MM.1S (cell line): ENCODE measurements at regions not wholly inside any gene's neighbourhood (a gene's known extent, or its start where the extent isn't known, plus 50 kb on each side); places are given as distances from the start of the nearest gene placed in this dataset.

Experiments
- DNase-seq: peaks from one replicate; pipeline ENCODE4 v3.0.0-alpha.2; 2015
- H2AFZ ChIP-seq: fragments of 300-600 bp; sonication (generic); 2 replicates; pipeline ENCODE4 v1.6.0; 2016; ENCODE audit warnings: antibody characterized with exemption, low read length
- H3F3A ChIP-seq: fragments of 300-600 bp; sonication (generic); 2 replicates; pipeline ENCODE4 v1.6.1; 2016; ENCODE audit warnings: mild to moderate bottlenecking, antibody characterized with exemption, low read length, moderate library complexity, mixed read lengths; ENCODE audit not compliant: insufficient read depth
- H3K27ac ChIP-seq: fragments of 300-600 bp; sonication (generic); 2 replicates; pipeline ENCODE4 v1.5.1; 2016; ENCODE audit warnings: mild to moderate bottlenecking, low read length
- H3K27me3 ChIP-seq: fragments of 300-600 bp; sonication (generic); replicated peaks from 2 replicates; pipeline ENCODE4 v1.6.0; 2016; ENCODE audit warnings: low read length; ENCODE audit not compliant: insufficient read depth
- H3K36me3 ChIP-seq: fragments of 300-600 bp; sonication (generic); replicated peaks from 2 replicates; pipeline ENCODE4 v1.6.1; 2016; ENCODE audit warnings: mild to moderate bottlenecking, low read length, mixed read lengths; ENCODE audit not compliant: insufficient read depth
- H3K4me1 ChIP-seq: fragments of 300-600 bp; sonication (generic); 2 replicates; pipeline ENCODE4 v1.6.1; 2016; ENCODE audit warnings: low read length, mixed read lengths
- H3K4me2 ChIP-seq: fragments of 300-600 bp; sonication (generic); 2 replicates; pipeline ENCODE4 v1.6.0; 2016; ENCODE audit warnings: low read depth, low read length
- H3K4me3 ChIP-seq: fragments of 300-600 bp; sonication (generic); 2 replicates; pipeline ENCODE4 v1.5.1; 2016; ENCODE audit warnings: low read length, mixed read lengths
- H3K79me2 ChIP-seq: fragments of 300-600 bp; sonication (generic); 2 replicates; pipeline ENCODE4 v1.6.1; 2016; ENCODE audit warnings: mixed run types, low read length, mixed read lengths
- H3K9ac ChIP-seq: fragments of 300-600 bp; sonication (generic); 2 replicates; pipeline ENCODE4 v1.6.1; 2016; ENCODE audit warnings: low read length, mixed read lengths
- H3K9me2 ChIP-seq: fragments of 300-600 bp; sonication (generic); replicated peaks from 2 replicates; pipeline ENCODE4 v1.6.1; 2016; ENCODE audit warnings: mild to moderate bottlenecking, low read length, mixed read lengths; ENCODE audit not compliant: insufficient read depth
- H3K9me3 ChIP-seq: fragments of 300-600 bp; sonication (generic); replicated peaks from 2 replicates; pipeline ENCODE4 v1.6.1; 2016; ENCODE audit warnings: mild to moderate bottlenecking, low read length, mixed read lengths; ENCODE audit not compliant: insufficient read depth
- H4K20me1 ChIP-seq: fragments of 300-600 bp; sonication (generic); 2 replicates; pipeline ENCODE4 v1.6.1; 2016; ENCODE audit warnings: mild to moderate bottlenecking, low read length, moderate library complexity, mixed read lengths; ENCODE audit not compliant: insufficient read depth
- EZH2 ChIP-seq: fragments of 300-600 bp; sonication (generic); optimal IDR thresholded peaks from 2 replicates; pipeline ENCODE3; 2017; ENCODE audit warnings: low read depth, mild to moderate bottlenecking, antibody characterized with exemption, low read length, mixed read lengths
- EZH2phosphoT487 ChIP-seq: fragments of 300-600 bp; sonication (generic); IDR thresholded peaks from 2 replicates; pipeline ENCODE4 v1.6.1; 2018; ENCODE audit warnings: antibody characterized with exemption, low read length
- TF ChIP-seq, protein P1 (sequence below): fragments of 300-600 bp; sonication (generic); IDR thresholded peaks from 2 replicates; pipeline ENCODE4 v1.5.1; 2016; ENCODE audit warnings: antibody characterized with exemption, low read length, mixed read lengths

DNA sequence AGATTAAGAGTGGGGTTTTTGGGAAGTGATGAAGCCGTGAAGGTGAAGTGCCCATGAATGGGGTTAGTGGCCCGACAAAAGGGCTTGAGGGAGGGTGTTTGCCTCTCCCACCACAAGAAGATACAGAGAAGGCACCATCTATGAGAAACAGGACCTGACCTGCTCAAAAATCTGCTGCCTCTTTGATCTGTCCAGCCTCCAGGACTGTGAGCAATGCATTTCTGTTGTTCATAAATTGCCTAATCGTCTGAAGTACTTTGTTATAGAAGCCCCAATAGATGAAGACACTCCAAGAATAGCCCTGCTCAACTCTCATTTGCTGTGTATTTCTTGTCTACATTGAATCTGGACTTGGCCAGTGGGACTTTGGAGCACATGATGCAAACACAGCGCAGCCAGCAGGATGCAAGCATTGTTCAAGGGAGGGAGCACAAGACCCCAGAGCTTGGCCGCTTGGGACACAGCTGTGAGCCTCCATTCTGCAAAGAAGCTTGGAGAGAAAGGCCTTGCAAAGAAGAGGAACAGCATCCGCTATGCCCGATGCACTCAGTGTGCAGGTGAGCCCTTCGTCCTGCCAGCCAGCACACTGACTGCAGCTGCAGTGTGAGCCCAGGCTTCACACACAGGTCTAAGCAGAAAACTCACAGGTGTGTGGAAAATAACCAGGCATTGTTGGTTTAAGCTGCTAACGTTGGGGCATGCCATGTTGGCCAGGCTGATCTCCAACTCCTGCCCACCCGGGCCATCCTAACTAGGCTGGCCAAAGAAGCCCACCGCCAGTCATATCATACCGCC lies 73.2 kb upstream of the KLF6 start:
- H3K4me3 ChIP-seq = no peak overlapping the region
- no peak overlapping the region for H3K9ac ChIP-seq
- no peaks in the 10 kb centered on the region for H3K27me3 ChIP-seq
- H4K20me1 ChIP-seq = no peaks in the 10 kb centered on the region
- no peaks in the 10 kb centered on the region for H3K9me2 ChIP-seq
- H3K4me2 ChIP-seq = no peak overlapping the region
- no peak for TF ChIP-seq EZH2phosphoT487
- TF ChIP-seq, protein P1, sequence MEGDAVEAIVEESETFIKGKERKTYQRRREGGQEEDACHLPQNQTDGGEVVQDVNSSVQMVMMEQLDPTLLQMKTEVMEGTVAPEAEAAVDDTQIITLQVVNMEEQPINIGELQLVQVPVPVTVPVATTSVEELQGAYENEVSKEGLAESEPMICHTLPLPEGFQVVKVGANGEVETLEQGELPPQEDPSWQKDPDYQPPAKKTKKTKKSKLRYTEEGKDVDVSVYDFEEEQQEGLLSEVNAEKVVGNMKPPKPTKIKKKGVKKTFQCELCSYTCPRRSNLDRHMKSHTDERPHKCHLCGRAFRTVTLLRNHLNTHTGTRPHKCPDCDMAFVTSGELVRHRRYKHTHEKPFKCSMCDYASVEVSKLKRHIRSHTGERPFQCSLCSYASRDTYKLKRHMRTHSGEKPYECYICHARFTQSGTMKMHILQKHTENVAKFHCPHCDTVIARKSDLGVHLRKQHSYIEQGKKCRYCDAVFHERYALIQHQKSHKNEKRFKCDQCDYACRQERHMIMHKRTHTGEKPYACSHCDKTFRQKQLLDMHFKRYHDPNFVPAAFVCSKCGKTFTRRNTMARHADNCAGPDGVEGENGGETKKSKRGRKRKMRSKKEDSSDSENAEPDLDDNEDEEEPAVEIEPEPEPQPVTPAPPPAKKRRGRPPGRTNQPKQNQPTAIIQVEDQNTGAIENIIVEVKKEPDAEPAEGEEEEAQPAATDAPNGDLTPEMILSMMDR = no peak
- TF ChIP-seq EZH2 = no peak
- no peaks in the 10 kb centered on the region for H3K36me3 ChIP-seq
- no peaks in the 10 kb centered on the region for H3K4me1 ChIP-seq
- no peak overlapping the region for H2AFZ ChIP-seq
- H3K9me3 ChIP-seq = no peaks in the 10 kb centered on the region
- no peaks in the 10 kb centered on the region for H3K79me2 ChIP-seq
- no peak overlapping the region for H3K27ac ChIP-seq
- no peak for DNase-seq
- H3F3A ChIP-seq = no peaks in the 10 kb centered on the region

DNA sequence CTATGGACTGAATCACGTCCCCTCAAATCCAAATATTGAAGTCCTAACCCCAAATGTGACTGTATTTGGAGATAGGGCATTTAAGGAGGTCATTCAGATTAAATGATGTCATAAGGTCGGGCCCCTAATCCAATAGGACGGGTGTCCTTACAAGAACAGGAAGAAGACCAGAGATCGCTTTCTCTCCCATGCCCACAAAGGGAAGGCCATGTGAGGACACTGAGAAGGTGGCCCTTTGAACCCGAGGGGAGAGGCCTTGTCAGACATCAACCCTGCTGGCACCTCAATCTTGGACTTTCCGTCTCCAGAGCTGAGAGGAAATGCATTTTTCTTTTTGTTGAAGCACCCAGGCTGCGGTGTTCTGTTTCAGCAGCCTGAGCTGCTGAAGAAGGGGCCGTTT lies 72.3 kb upstream of the KLF6 start:
- H3K79me2 ChIP-seq = no peaks in the 10 kb centered on the region
- H3F3A ChIP-seq = no peaks in the 10 kb centered on the region
- no peaks in the 10 kb centered on the region for H4K20me1 ChIP-seq
- H2AFZ ChIP-seq = no peak overlapping the region
- no peaks in the 10 kb centered on the region for H3K36me3 ChIP-seq
- peaks cover under 1% of the 10 kb centered on the region for H3K4me1 ChIP-seq
- H3K9me2 ChIP-seq = no peaks in the 10 kb centered on the region
- no peaks in the 10 kb centered on the region for H3K27me3 ChIP-seq
- no peak overlapping the region for H3K9ac ChIP-seq
- H3K9me3 ChIP-seq = no peaks in the 10 kb centered on the region
- TF ChIP-seq, protein P1 = no peak
- TF ChIP-seq EZH2phosphoT487 (no peak), EZH2 (no peak)
- no peak overlapping the region for H3K27ac ChIP-seq
- DNase-seq = no peak
- no peak overlapping the region for H3K4me2 ChIP-seq
- H3K4me3 ChIP-seq = no peak overlapping the region

DNA sequence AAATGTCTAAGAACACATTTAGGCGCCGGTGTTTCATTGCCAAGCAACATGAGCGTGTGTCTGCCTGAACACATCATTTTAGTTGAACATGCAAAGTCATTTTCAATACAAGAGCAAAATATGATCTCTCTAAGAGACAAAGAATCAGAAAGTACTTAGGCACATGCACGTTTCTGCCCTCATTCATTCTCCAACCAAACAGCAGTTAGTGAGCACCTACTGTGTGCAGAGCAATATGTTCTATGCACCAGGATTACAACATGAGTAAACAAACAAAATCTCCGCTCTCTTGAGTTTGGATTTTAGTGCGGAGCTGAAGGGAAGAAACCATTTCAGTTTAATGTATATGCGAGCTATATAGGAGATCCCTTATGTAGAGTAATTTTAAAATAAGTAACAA lies 71.6 kb upstream of the KLF6 start:
- H3K9me3 ChIP-seq = no peaks in the 10 kb centered on the region
- H3K9me2 ChIP-seq = no peaks in the 10 kb centered on the region
- H3K27ac ChIP-seq = no peak overlapping the region
- H3K9ac ChIP-seq = no peak overlapping the region
- H3K4me1 ChIP-seq = peaks cover 8% of the 10 kb centered on the region
- no peaks in the 10 kb centered on the region for H3F3A ChIP-seq
- DNase-seq = no peak
- no peak overlapping the region for H3K4me3 ChIP-seq
- no peak for TF ChIP-seq EZH2
- TF ChIP-seq EZH2phosphoT487 = no peak
- TF ChIP-seq, protein P1 = no peak
- no peaks in the 10 kb centered on the region for H4K20me1 ChIP-seq
- H3K27me3 ChIP-seq = no peaks in the 10 kb centered on the region
- no peak overlapping the region for H3K4me2 ChIP-seq
- no peaks in the 10 kb centered on the region for H3K36me3 ChIP-seq
- H3K79me2 ChIP-seq = no peaks in the 10 kb centered on the region
- no peak overlapping the region for H2AFZ ChIP-seq
